Testis (tissue), 2 donors: ENCODE measurements at regions not wholly inside any gene's neighbourhood (a gene's known extent, or its start where the extent isn't known, plus 50 kb on each side); places are given as distances from the start of the nearest gene placed in this dataset.
"Not testable (repeated sequence)": the region's sequence is repeated elsewhere in the genome, so short reads cannot be mapped to it uniquely, and the experiment has no call there.

ENCODE experiments used
- DNase-seq: peaks from one replicate; pipeline ENCODE4 v3.0.0-alpha.2; 2019
- H3K27ac ChIP-seq, 2 donors: fragments of 200-600 bp; sonication (generic); one replicate each; pipeline ENCODE4 v1.5.1; 2019
- H3K27me3 ChIP-seq: fragments of 200-600 bp; sonication (generic); one replicate; pipeline ENCODE4 v1.5.1; 2019
- H3K36me3 ChIP-seq: fragments of 200-600 bp; sonication (generic); one replicate; pipeline ENCODE4 v1.5.1; 2017; ENCODE audit warnings: low read depth; ENCODE audit errors: missing control alignments
- H3K4me1 ChIP-seq: fragments of 200-600 bp; sonication (generic); one replicate; pipeline ENCODE4 v1.5.1; 2019
- H3K4me3 ChIP-seq, 2 donors: fragments of 200-600 bp; sonication (generic); one replicate each; pipeline ENCODE4 v1.5.1; 2017 to 2019
- H3K9me3 ChIP-seq: fragments of 200-600 bp; sonication (generic); one replicate; pipeline ENCODE4 v1.5.1; 2017
- CTCF ChIP-seq, 3 experiments: fragments of 450-650 bp in 2 of 3; fragments of 200-600 bp in 1 of 3; sonication (generic) in 1 of 3; IDR thresholded peaks; one replicate each; pipeline ENCODE4 v1.5.1; 2016 to 2019; ENCODE audit warnings: antibody characterized with exemption in 3 of 3, mild to moderate bottlenecking in 2 of 3, moderate library complexity in 1 of 3
- POLR2A ChIP-seq: fragments of 450-650 bp; IDR thresholded peaks from one replicate; pipeline ENCODE4 v1.6.1; 2017; ENCODE audit warnings: antibody characterized with exemption, mild to moderate bottlenecking, moderate library complexity
- WGBS, 2 donors: methylation state at CpG; one replicate each; pipeline ENCODE4 v1.1.5; 2018; 5-methylcytosine and 5-hydroxymethylcytosine counted together
- intact Hi-C: fragments of 100-400 bp; cut with DNase I; formaldehyde crosslinking; loops from one replicate; pipeline ENCODE4 v1.15.1; 2023; ENCODE audit warnings: low total_unique reads

- Histone ChIP-seq H3K27ac (no peak overlapping the region), H3K27me3 (no peaks in the 10 kb centered on the region), H3K4me1 (no peaks in the 10 kb centered on the region), H3K9me3 (no peaks in the 10 kb centered on the region), H3K4me3 (no peak overlapping the region), H3K36me3 (no peaks in the 10 kb centered on the region)
- TF ChIP-seq CTCF (IDR thresholded peaks at IDR 0.05) (no peak), POLR2A (no peak)
- no peak for DNase-seq
- WGBS, 2 donors: 82 to 84% methylated on average over 2 of the region's 2 CpGs
- intact Hi-C loops: no loop called here
Measured at GRCh38 chr5:92313385-92313784, 930.3 kb upstream of the ARRDC3 start.

GRCh38 chr5:92309336-92309991 is 926.3 kb upstream of the ARRDC3 start:
- DNase-seq: no peak
- no peaks in the 10 kb centered on the region for H3K27me3 ChIP-seq
- intact Hi-C loops: no loop called here
- H3K36me3 ChIP-seq: no peaks in the 10 kb centered on the region
- no peaks in the 10 kb centered on the region for H3K9me3 ChIP-seq
- TF ChIP-seq POLR2A (no peak), CTCF (IDR thresholded peaks at IDR 0.05) (peak in 2 of 3 experiments; percentile 35 to 50)
- H3K4me3 ChIP-seq: no peak overlapping the region
- no peak overlapping the region for H3K27ac ChIP-seq
- no peaks in the 10 kb centered on the region for H3K4me1 ChIP-seq

- no peak for DNase-seq
- TF ChIP-seq POLR2A (no peak), CTCF (IDR thresholded peaks at IDR 0.05) (no peak)
- Histone ChIP-seq H3K4me3 (no peak overlapping the region), H3K27me3 (no peaks in the 10 kb centered on the region), H3K9me3 (no peaks in the 10 kb centered on the region), H3K27ac (no peak overlapping the region), H3K4me1 (no peaks in the 10 kb centered on the region), H3K36me3 (no peaks in the 10 kb centered on the region)
- intact Hi-C loops: no loop called here
Measured at GRCh38 chr5:92308679-92309078, 925.6 kb upstream of the ARRDC3 start.

GRCh38 chr5:92302356-92302755 is 919.2 kb upstream of the ARRDC3 start:
- H3K4me1 ChIP-seq, H3K36me3 ChIP-seq, H3K27ac ChIP-seq, H3K4me3 ChIP-seq, DNase-seq, intact Hi-C loops, H3K9me3 ChIP-seq, H3K27me3 ChIP-seq: not testable (repeated sequence)
- 93 to 96% methylated on average over 11 to 15 of the region's 15 CpGs for whole genome bisulfite sequencing, 2 donors

- DNase-seq: no peak
- TF ChIP-seq POLR2A (no peak), CTCF (IDR thresholded peaks at IDR 0.05) (no peak)
- Histone ChIP-seq H3K27me3 (no peaks in the 10 kb centered on the region), H3K36me3 (no peaks in the 10 kb centered on the region), H3K4me1 (no peaks in the 10 kb centered on the region), H3K27ac (no peak overlapping the region), H3K9me3 (no peaks in the 10 kb centered on the region), H3K4me3 (no peak overlapping the region)
- intact Hi-C loops: no loop called here
- 81 to 82% methylated on average over 2 of the region's 2 CpGs for WGBS, 2 donors
Measured at GRCh38 chr5:92283521-92283920, 900.4 kb upstream of the ARRDC3 start.

GRCh38 chr5:92271750-92272149 is 888.6 kb upstream of the ARRDC3 start:
- H3K4me3 ChIP-seq, H3K4me1 ChIP-seq, H3K36me3 ChIP-seq, intact Hi-C loops, DNase-seq, H3K27me3 ChIP-seq, H3K9me3 ChIP-seq, H3K27ac ChIP-seq: not testable (repeated sequence)
- WGBS, 2 donors: 90 to 100% methylated on average over 1 of the region's 1 CpG
